HEK293 (cell line): ENCODE measurements at regions not wholly inside any gene's neighbourhood (a gene's known extent, or its start where the extent isn't known, plus 50 kb on each side); places are given as distances from the start of the nearest gene placed in this dataset.

Source experiments
- CTCF ChIA-PET: fragments of 350-600 bp; formaldehyde crosslinking; extraction: SDS; loops from one replicate; lab custom pipeline; 2021; ENCODE audit warnings: antibody characterized with exemption; lab: Yijun Ruan, JAX
- POLR2A ChIA-PET: fragments of 300-600 bp; formaldehyde crosslinking; extraction: SDS; loops from one replicate; lab custom pipeline; 2020; ENCODE audit warnings: antibody characterized with exemption, inconsistent platforms; lab: Yijun Ruan, JAX
- H3K27ac ChIP-seq: fragments of 200-500 bp; sonication (Bioruptor generic); 2 replicates; pipeline ENCODE4 v1.5.1; 2014; ENCODE audit warnings: low read depth, low read length, control low read depth, inconsistent platforms; ENCODE audit errors: extremely low read depth
- H3K36me3 ChIP-seq, 2 experiments: fragments of 200-500 bp in 1 of 2; sonication (Bioruptor generic) in 1 of 2; 1 replicate in 1 of 2; 2 replicates in 1 of 2; pipeline ENCODE4 v1.5.1; 2014 to 2017; ENCODE audit warnings: inconsistent platforms in 2 of 2, low read length in 2 of 2; ENCODE audit not compliant: control insufficient read depth in 2 of 2, insufficient read depth in 1 of 2
- H3K4me1 ChIP-seq: fragments of 200-500 bp; sonication (Bioruptor generic); 2 replicates; pipeline ENCODE4 v1.5.1; 2014; ENCODE audit warnings: mild to moderate bottlenecking, low read length, inconsistent platforms; ENCODE audit not compliant: control insufficient read depth, insufficient read depth
- H3K4me3 ChIP-seq: 2 replicates; pipeline ENCODE4 v1.5.1; 2011; ENCODE audit warnings: low read depth, mild to moderate bottlenecking, control low read depth, low read length, moderate library complexity
- H3K9me3 ChIP-seq: fragments of 200-500 bp; sonication (Bioruptor generic); 2 replicates; pipeline ENCODE4 v1.5.1; 2014; ENCODE audit warnings: low read depth, low read length, inconsistent platforms; ENCODE audit not compliant: control insufficient read depth, insufficient read depth
- GLIS2 ChIP-seq: fragments of 450-650 bp; formaldehyde crosslinking; IDR thresholded peaks from 2 replicates; pipeline ENCODE4 v1.5.1; 2016; ENCODE audit warnings: missing biosample characterization, missing genetic modification characterization
- KLF9 ChIP-seq: fragments of 450-650 bp; formaldehyde crosslinking; IDR thresholded peaks from 2 replicates; pipeline ENCODE4 v1.5.1; 2016; ENCODE audit warnings: missing biosample characterization, missing genetic modification characterization, low read depth
- ZBTB48 ChIP-seq: fragments of 450-650 bp; formaldehyde crosslinking; IDR thresholded peaks from 2 replicates; pipeline ENCODE4 v1.5.1; 2016; ENCODE audit warnings: missing biosample characterization, missing genetic modification characterization
- ZIC2 ChIP-seq: fragments of 450-650 bp; formaldehyde crosslinking; IDR thresholded peaks from 2 replicates; pipeline ENCODE4 v1.5.1; 2016; ENCODE audit warnings: missing biosample characterization, missing genetic modification characterization
- ZNF114 ChIP-seq: fragments of 450-650 bp; formaldehyde crosslinking; IDR thresholded peaks from 2 replicates; pipeline ENCODE4 v1.5.0; 2017; ENCODE audit warnings: missing biosample characterization, missing genetic modification characterization
- ZNF560 ChIP-seq: fragments of 450-650 bp; formaldehyde crosslinking; IDR thresholded peaks from 2 replicates; pipeline ENCODE4 v1.5.1; 2017; ENCODE audit warnings: missing biosample characterization, missing genetic modification characterization, borderline replicate concordance
- ZNF561 ChIP-seq: fragments of 450-650 bp; IDR thresholded peaks from 2 replicates; pipeline ENCODE4 v1.5.1; 2018; ENCODE audit warnings: missing biosample characterization, missing genetic modification characterization, borderline replicate concordance
- ZNF621 ChIP-seq: fragments of 450-650 bp; formaldehyde crosslinking; IDR thresholded peaks from 2 replicates; pipeline ENCODE4 v1.5.1; 2017; ENCODE audit warnings: missing biosample characterization, missing genetic modification characterization
- ZNF843 ChIP-seq: fragments of 450-650 bp; formaldehyde crosslinking; IDR thresholded peaks from 2 replicates; pipeline ENCODE4 v1.5.1; 2016; ENCODE audit warnings: missing biosample characterization, missing genetic modification characterization
- TF ChIP-seq, protein P1 (sequence below): fragments of 450-650 bp; formaldehyde crosslinking; IDR thresholded peaks from 2 replicates; pipeline ENCODE4 v1.5.1; 2017; ENCODE audit warnings: missing biosample characterization, missing genetic modification characterization
- TF ChIP-seq, protein P2 (sequence below): fragments of 450-650 bp; formaldehyde crosslinking; IDR thresholded peaks from 2 replicates; pipeline ENCODE4 v1.5.1; 2016; ENCODE audit warnings: missing biosample characterization, missing genetic modification characterization
- TF ChIP-seq, protein P3 (sequence below): fragments of 450-650 bp; formaldehyde crosslinking; IDR thresholded peaks from 2 replicates; pipeline ENCODE4 v1.5.1; 2016; ENCODE audit warnings: missing biosample characterization, missing genetic modification characterization
- TF ChIP-seq, protein P4 (sequence below): fragments of 450-650 bp; formaldehyde crosslinking; IDR thresholded peaks from 2 replicates; pipeline ENCODE4 v1.5.1; 2016; ENCODE audit warnings: missing biosample characterization, missing genetic modification characterization

DNA sequence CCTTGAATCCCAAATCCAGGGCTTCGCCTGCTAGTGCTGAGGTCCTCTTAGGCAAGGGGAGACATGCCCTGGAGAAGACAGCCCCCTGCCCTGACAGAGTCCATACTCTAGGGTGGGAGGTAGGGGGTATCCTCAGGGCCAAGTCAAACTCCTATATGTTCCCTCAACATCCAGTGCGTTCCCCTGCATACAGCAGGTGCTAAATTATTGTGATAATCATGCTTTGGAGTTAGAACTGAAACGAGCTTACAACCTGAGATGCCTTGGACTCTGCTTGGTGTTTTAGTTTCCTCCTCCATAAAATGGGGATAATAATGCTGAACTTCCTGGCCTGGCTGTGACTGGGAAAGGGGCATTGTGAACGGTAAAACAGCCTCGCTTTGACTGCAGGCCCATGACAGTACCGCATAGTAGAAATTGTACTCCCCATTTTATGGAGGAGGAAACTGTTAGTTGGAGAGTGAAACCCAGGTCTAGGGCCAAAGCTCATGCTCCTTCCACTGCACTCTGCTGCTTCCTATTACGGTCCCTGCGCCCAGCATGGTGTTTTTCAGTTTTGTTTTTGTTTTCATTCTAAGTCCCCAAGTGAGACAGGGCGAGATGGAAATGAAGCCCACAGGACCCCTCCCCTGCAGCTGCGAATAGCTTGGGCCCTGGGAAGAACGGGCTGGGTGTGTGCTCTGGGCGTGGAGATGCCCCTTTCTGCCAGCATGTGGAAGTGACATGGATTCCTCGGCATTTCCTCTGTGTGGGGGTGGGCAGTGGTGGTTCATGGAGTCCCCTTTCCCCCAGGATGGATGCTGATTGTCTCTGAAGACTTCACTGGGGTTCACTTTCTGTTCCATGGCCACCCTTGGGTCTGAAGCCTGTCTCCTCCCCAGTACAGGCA, 162.5 kb downstream of the VEGFA start:
- POLR2A ChIA-PET, result no interaction called here
- CTCF ChIA-PET, result interaction anchor here (0.7 to 1.1 kb wide), 2 partner anchors 8 to 20 kb away, joined by 3 to 5 read pairs; no protein-coding TSS in a partner anchor
- Histone ChIP-seq H3K36me3 (no peaks in the 10 kb centered on the region), H3K27ac (peak overlapping the region; percentile 85), H3K4me1 (peaks cover 16% of the 10 kb centered on the region), H3K4me3 (no peak overlapping the region), H3K9me3 (no peaks in the 10 kb centered on the region)
- TF ChIP-seq, protein P1, sequence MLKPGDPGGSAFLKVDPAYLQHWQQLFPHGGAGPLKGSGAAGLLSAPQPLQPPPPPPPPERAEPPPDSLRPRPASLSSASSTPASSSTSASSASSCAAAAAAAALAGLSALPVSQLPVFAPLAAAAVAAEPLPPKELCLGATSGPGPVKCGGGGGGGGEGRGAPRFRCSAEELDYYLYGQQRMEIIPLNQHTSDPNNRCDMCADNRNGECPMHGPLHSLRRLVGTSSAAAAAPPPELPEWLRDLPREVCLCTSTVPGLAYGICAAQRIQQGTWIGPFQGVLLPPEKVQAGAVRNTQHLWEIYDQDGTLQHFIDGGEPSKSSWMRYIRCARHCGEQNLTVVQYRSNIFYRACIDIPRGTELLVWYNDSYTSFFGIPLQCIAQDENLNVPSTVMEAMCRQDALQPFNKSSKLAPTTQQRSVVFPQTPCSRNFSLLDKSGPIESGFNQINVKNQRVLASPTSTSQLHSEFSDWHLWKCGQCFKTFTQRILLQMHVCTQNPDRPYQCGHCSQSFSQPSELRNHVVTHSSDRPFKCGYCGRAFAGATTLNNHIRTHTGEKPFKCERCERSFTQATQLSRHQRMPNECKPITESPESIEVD (tag by site-specific recombination), result no peak
- TF ChIP-seq ZNF114 (tag by site-specific recombination) (no peak), ZIC2 (tag by site-specific recombination) (peak; percentile 3), ZBTB48 (tag by site-specific recombination) (0 out of 2 replicates have a peak, but pooled peaks have one; percentile 44)

DNA sequence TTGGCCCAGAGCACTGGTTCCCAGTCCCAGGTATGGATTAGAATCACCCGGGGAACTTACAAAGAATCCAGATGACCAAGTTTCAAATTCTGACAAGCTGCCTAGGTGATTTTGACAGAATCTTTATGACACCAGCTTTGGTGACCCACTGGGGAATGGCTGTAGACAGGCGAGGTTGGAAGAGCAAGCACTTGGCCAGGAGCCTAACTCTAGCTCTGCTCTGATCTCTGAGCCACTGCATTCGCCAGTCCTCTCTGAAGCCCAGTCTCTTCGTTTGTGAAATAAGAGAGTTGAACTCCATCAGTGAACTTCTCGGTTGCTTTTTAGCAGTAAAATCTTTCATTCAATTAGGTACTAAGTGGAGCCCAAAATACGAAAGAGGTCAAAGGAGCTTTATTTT, 161.2 kb downstream of the VEGFA start:
- CTCF ChIA-PET, result interaction anchor here (0.6 to 1.5 kb wide), 6 partner anchors 21 to 221 kb away, joined by 3 to 6 read pairs (median 4); no protein-coding TSS in a partner anchor
- Histone ChIP-seq H3K4me1 (peaks cover 29% of the 10 kb centered on the region), H3K36me3 (no peaks in the 10 kb centered on the region)
- TF ChIP-seq ZNF114 (tag by site-specific recombination) (no peak), KLF9 (no peak), ZNF621 (tag by site-specific recombination) (no peak), ZNF560 (tag by site-specific recombination) (no peak), ZNF561 (tag by site-specific recombination) (no peak), ZNF843 (no peak), GLIS2 (tag by site-specific recombination) (no peak)
- TF ChIP-seq, protein P2, sequence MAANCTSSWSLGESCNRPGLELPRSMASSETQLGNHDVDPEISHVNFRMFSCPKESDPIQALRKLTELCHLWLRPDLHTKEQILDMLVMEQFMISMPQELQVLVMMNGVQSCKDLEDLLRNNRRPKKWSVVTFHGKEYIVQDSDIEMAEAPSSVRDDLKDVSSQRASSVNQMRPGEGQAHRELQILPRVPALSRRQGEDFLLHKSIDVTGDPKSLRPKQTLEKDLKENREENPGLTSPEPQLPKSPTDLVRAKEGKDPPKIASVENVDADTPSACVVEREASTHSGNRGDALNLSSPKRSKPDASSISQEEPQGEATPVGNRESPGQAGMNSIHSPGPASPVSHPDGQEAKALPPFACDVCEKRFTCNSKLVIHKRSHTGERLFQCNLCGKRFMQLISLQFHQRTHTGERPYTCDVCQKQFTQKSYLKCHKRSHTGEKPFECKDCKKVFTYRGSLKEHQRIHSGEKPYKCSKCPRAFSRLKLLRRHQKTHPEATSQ, result no peak
- TF ChIP-seq, protein P3, sequence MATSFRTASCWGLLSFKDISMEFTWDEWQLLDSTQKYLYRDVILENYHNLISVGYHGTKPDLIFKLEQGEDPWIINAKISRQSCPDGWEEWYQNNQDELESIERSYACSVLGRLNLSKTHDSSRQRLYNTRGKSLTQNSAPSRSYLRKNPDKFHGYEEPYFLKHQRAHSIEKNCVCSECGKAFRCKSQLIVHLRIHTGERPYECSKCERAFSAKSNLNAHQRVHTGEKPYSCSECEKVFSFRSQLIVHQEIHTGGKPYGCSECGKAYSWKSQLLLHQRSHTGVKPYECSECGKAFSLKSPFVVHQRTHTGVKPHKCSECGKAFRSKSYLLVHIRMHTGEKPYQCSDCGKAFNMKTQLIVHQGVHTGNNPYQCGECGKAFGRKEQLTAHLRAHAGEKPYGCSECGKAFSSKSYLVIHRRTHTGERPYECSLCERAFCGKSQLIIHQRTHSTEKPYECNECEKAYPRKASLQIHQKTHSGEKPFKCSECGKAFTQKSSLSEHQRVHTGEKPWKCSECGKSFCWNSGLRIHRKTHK (tag by site-specific recombination), result no peak
- TF ChIP-seq, protein P4, sequence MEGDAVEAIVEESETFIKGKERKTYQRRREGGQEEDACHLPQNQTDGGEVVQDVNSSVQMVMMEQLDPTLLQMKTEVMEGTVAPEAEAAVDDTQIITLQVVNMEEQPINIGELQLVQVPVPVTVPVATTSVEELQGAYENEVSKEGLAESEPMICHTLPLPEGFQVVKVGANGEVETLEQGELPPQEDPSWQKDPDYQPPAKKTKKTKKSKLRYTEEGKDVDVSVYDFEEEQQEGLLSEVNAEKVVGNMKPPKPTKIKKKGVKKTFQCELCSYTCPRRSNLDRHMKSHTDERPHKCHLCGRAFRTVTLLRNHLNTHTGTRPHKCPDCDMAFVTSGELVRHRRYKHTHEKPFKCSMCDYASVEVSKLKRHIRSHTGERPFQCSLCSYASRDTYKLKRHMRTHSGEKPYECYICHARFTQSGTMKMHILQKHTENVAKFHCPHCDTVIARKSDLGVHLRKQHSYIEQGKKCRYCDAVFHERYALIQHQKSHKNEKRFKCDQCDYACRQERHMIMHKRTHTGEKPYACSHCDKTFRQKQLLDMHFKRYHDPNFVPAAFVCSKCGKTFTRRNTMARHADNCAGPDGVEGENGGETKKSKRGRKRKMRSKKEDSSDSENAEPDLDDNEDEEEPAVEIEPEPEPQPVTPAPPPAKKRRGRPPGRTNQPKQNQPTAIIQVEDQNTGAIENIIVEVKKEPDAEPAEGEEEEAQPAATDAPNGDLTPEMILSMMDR (tag by site-specific recombination), result no peak
- TF ChIP-seq, all 188 proteins: peak for 0
- no peak overlapping the region; the same call in 1 of the 2 replicates for H3K27ac ChIP-seq
- POLR2A ChIA-PET, result interaction anchor here (0.8 kb wide), 1 partner anchor 17 kb away, joined by 3 read pairs; no protein-coding TSS in a partner anchor
- H3K9me3 ChIP-seq, result no peaks in the 10 kb centered on the region
- H3K4me3 ChIP-seq, result no peak overlapping the region
